HepG2 (cell line): ENCODE measurements at regions not wholly inside any gene's neighbourhood (a gene's known extent, or its start where the extent isn't known, plus 50 kb on each side); places are given as distances from the start of the nearest gene placed in this dataset.

Source experiments
- ATAC-seq: fragments of 200-7000 bp; cut with Tn5 transposase; 3 replicates; pipeline ENCODE4 v1.9.1; 2020; ENCODE audit warnings: mild to moderate bottlenecking, moderate library complexity
- BruUV-seq: library from RNA; stranded (reverse); fragments of 400-500 nt; replicated peaks from 2 replicates; lab custom pipeline; 2021; lab: Mats Ljungman, UMichigan
- CTCF ChIA-PET: fragments of 300-600 bp; formaldehyde crosslinking; extraction: SDS; loops from one replicate; lab custom pipeline; 2021; ENCODE audit warnings: low total read pairs, inconsistent platforms, low intra/inter-chr PET ratio; lab: Yijun Ruan, JAX
- POLR2A ChIA-PET: fragments of 350-600 bp; sonication (Branson Sonifier 250); formaldehyde crosslinking; loops from one replicate; lab custom pipeline; 2020; ENCODE audit warnings: antibody characterized with exemption, inconsistent platforms; lab: Yijun Ruan, JAX
- DNase-seq: peaks from one replicate; pipeline ENCODE4 v3.0.0-alpha.2; 2015; ENCODE audit warnings: low spot score
- FAIRE-seq: peaks from 3 replicates; lab custom pipeline; 2011; peaks lifted over from hg19 to GRCh38; lab: Jason Lieb, UNC
- H2AFZ ChIP-seq: one replicate; pipeline ENCODE4 v1.6.1; 2011; ENCODE audit warnings: low read length, inconsistent platforms
- H3K27ac ChIP-seq: fragments of 300-600 bp; 3 replicates; pipeline ENCODE4 v1.8.0; 2011; ENCODE audit warnings: mixed run types, mild to moderate bottlenecking, mixed read lengths, low read length, inconsistent platforms; ENCODE audit not compliant: insufficient read depth; ENCODE audit errors: extremely low read length
- H3K27me3 ChIP-seq, 2 experiments: fragments of 200-600 bp in 1 of 2; 2 replicates in 1 of 2; 3 replicates in 1 of 2; pipeline versions ENCODE4 v1.6.0 to v1.8.0; 2011; ENCODE audit warnings: low read length in 2 of 2, mild to moderate bottlenecking in 2 of 2, moderate library complexity in 2 of 2, inconsistent platforms in 1 of 2; ENCODE audit not compliant: insufficient read depth in 2 of 2, control insufficient read depth in 1 of 2
- H3K36me3 ChIP-seq, 2 experiments: fragments of 200-600 bp in 1 of 2; replicated peaks in 1 of 2; 2 replicates in 1 of 2; 3 replicates in 1 of 2; pipeline versions ENCODE4 v1.5.1 to v1.8.0; 2011; ENCODE audit warnings: low read length in 2 of 2, inconsistent platforms in 1 of 2; ENCODE audit not compliant: insufficient read depth in 2 of 2, control insufficient read depth in 1 of 2
- H3K4me1 ChIP-seq: 2 replicates; pipeline ENCODE4 v1.5.1; 2012; ENCODE audit warnings: low read length, inconsistent platforms; ENCODE audit not compliant: insufficient read depth
- H3K4me2 ChIP-seq: 2 replicates; pipeline ENCODE4 v1.6.0; 2011; ENCODE audit warnings: low read depth, low read length, inconsistent platforms
- H3K4me3 ChIP-seq, 3 experiments: fragments of 200-600 bp in 1 of 3; sonication (generic), shearing (Covaris generic) in 1 of 3; replicated peaks in 1 of 3; 2 replicates each; pipeline ENCODE4 v1.5.1; 2011 to 2016; ENCODE audit warnings: low read length in 3 of 3, inconsistent platforms in 2 of 3, low read depth in 2 of 3, mild to moderate bottlenecking in 2 of 3, control low read depth in 1 of 3, mixed read lengths in 1 of 3; ENCODE audit not compliant: insufficient read depth in 1 of 3
- H3K79me2 ChIP-seq: one replicate; pipeline ENCODE4 v1.6.1; 2011; ENCODE audit warnings: low read length, inconsistent platforms; ENCODE audit not compliant: insufficient read depth
- H3K9ac ChIP-seq: 2 replicates; pipeline ENCODE4 v1.6.0; 2011; ENCODE audit warnings: mild to moderate bottlenecking, low read depth, low read length, inconsistent platforms; ENCODE audit not compliant: insufficient read depth
- H3K9me3 ChIP-seq: 2 replicates; pipeline ENCODE4 v1.5.1; 2012; ENCODE audit warnings: mild to moderate bottlenecking, low read length
- H4K20me1 ChIP-seq: 2 replicates; pipeline ENCODE4 v1.6.0; 2011; ENCODE audit warnings: inconsistent platforms, mild to moderate bottlenecking, low read length, moderate library complexity; ENCODE audit not compliant: insufficient read depth
- CEBPB ChIP-seq: IDR thresholded peaks from 2 replicates; pipeline ENCODE4 v1.6.1; 2011; ENCODE audit warnings: low read depth, low read length, improper control_type of control experiment, borderline replicate concordance
- CREBL2 ChIP-seq: sonication (generic); formaldehyde crosslinking; IDR thresholded peaks from 2 replicates; pipeline ENCODE4 v1.8.1; 2023; ENCODE audit warnings: missing genetic modification reagents, mild to moderate bottlenecking, borderline replicate concordance
- FOXA1 ChIP-seq, 2 experiments: fragments of 450-650 bp in 1 of 2; sonication (generic) in 1 of 2; formaldehyde crosslinking in 1 of 2; IDR thresholded peaks; 2 replicates each; pipeline versions ENCODE4 v1.4.0 to v1.6.1; 2016 to 2020; ENCODE audit warnings: missing genetic modification reagents in 1 of 2
- HBP1 ChIP-seq: IDR thresholded peaks from 2 replicates; pipeline ENCODE4 v1.6.1; 2016; ENCODE audit warnings: low read depth, control low read depth
- KAT2B ChIP-seq: fragments of 150-350 bp; IDR thresholded peaks from 2 replicates; pipeline ENCODE4 v1.6.1; 2014; ENCODE audit warnings: low read depth, low read length, borderline replicate concordance
- MAF1 ChIP-seq: sonication (generic); formaldehyde crosslinking; IDR thresholded peaks from 2 replicates; pipeline ENCODE4 v1.5.0; 2020; ENCODE audit warnings: missing genetic modification reagents, borderline replicate concordance
- MAFF ChIP-seq: IDR thresholded peaks from 2 replicates; pipeline ENCODE4 v1.6.1; 2011; ENCODE audit warnings: low read depth, low read length, improper control_type of control experiment
- MAFK ChIP-seq, 2 experiments: IDR thresholded peaks in 1 of 2; conservative IDR thresholded peaks in 1 of 2; 2 replicates each; pipeline ENCODE4 v1.6.1; 2011; ENCODE audit warnings: improper control_type of control experiment in 2 of 2, low read length in 2 of 2
- NFATC3 ChIP-seq: sonication (generic); formaldehyde crosslinking; IDR thresholded peaks from 2 replicates; pipeline ENCODE4 v1.5.1; 2020; ENCODE audit warnings: mild to moderate bottlenecking, missing genetic modification reagents
- NFE2L1 ChIP-seq: sonication (generic); formaldehyde crosslinking; IDR thresholded peaks from 2 replicates; pipeline ENCODE4 v1.4.0; 2020; ENCODE audit warnings: missing genetic modification reagents, mild to moderate bottlenecking, borderline replicate concordance
- NR1H2 ChIP-seq: sonication (generic); formaldehyde crosslinking; IDR thresholded peaks from 2 replicates; pipeline ENCODE4 v1.8.1; 2022; ENCODE audit warnings: low read depth, missing genetic modification reagents, borderline replicate concordance
- RFXAP ChIP-seq: sonication (generic); formaldehyde crosslinking; IDR thresholded peaks from 2 replicates; pipeline ENCODE4 v1.4.0; 2020; ENCODE audit warnings: missing genetic modification reagents, borderline replicate concordance
- SRSF9 ChIP-seq: fragments of 200-400 bp; formaldehyde crosslinking; IDR thresholded peaks from 2 replicates; pipeline ENCODE4 v1.6.1; 2018; ENCODE audit warnings: borderline replicate concordance, mild to moderate bottlenecking, low read depth, low read length; ENCODE audit not compliant: insufficient read depth, poor library complexity, severe bottlenecking
- ZMYM2 ChIP-seq: sonication (generic); formaldehyde crosslinking; IDR thresholded peaks from 2 replicates; pipeline ENCODE4 v1.8.0; 2022; ENCODE audit warnings: mild to moderate bottlenecking, missing genetic modification reagents
- ZNF282 ChIP-seq: fragments of 450-650 bp; IDR thresholded peaks from 2 replicates; pipeline ENCODE4 v1.6.1; 2018; ENCODE audit not compliant: partially characterized antibody
- ZNF530 ChIP-seq: sonication (generic); formaldehyde crosslinking; IDR thresholded peaks from 2 replicates; pipeline ENCODE4 v1.5.0; 2020; ENCODE audit warnings: low read depth, mild to moderate bottlenecking, missing genetic modification reagents
- ZSCAN20 ChIP-seq: sonication (generic); formaldehyde crosslinking; IDR thresholded peaks from 2 replicates; pipeline ENCODE4 v1.4.0; 2020; ENCODE audit warnings: missing genetic modification reagents, mild to moderate bottlenecking, borderline replicate concordance
- WGBS: methylation state at CpG from one replicate; pipeline ENCODE4 v1.1.6; 2017; ENCODE audit warnings: low lambda C conversion rate; 5-methylcytosine and 5-hydroxymethylcytosine counted together
- in situ Hi-C: cut with HindIII; loops from 2 replicates; pipeline ENCODE4 v1.10.0; 2017; ENCODE audit warnings: low pct_unique_long_range_greater_than_20kb; ENCODE audit not compliant: extremely low pct_ligation_motif_present
- intact Hi-C: fragments of 100-400 bp; cut with micrococcal nuclease; formaldehyde crosslinking; loops from one replicate; pipeline ENCODE4 v1.10.0; 2022; ENCODE audit not compliant: unreplicated experiment
- TF ChIP-seq, protein P1 (sequence below): sonication (generic); formaldehyde crosslinking; conservative IDR thresholded peaks from 2 replicates; pipeline ENCODE4 v1.4.0; 2020; ENCODE audit warnings: missing genetic modification reagents

DNA sequence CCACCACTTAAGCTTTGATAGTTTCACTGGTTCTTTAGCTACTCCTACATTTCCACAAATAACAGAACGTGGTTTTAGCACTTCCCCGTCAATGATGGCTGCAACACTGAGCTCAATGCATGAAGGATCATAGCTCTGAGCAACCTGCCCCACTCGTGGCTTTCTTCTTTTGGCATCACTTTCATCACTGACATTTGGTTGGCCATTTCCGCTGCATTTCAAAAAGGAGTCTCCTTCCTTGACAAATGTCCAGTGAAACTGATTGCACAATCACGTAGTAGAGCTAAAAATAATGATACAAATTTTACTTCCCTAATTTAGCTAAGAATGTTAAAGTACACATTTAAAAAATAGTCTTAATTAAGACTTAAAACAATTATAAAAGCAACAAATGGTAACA lies 205.2 kb upstream of the HDAC4 start:
- ChIA-PET POLR2A (no interaction called here), CTCF (no interaction called here)
- no peak overlapping the region for H3K4me2 ChIP-seq
- TF ChIP-seq NR1H2, result no peak
- TF ChIP-seq HBP1 (CRISPR knock-in tag), result no peak
- TF ChIP-seq KAT2B, result no peak
- no peak for TF ChIP-seq ZNF530
- TF ChIP-seq CEBPB, result peak; percentile 90
- TF ChIP-seq ZMYM2 (CRISPR knock-in tag), result no peak
- TF ChIP-seq NFATC3 (CRISPR knock-in tag), result no peak
- TF ChIP-seq ZSCAN20, result no peak
- TF ChIP-seq SRSF9, result no peak
- no peak overlapping the region for H2AFZ ChIP-seq
- ATAC-seq (no peak), DNase-seq (no peak), FAIRE-seq (no peak)
- intact Hi-C loops, result no loop called here
- peaks cover 8 to 63% of the 10 kb centered on the region in 2 experiments; a peak in 3 of 5 replicates for H3K27me3 ChIP-seq
- H3K9me3 ChIP-seq, result no peaks in the 10 kb centered on the region
- H3K9ac ChIP-seq, result no peak overlapping the region
- no peaks in the 10 kb centered on the region for H3K79me2 ChIP-seq
- no TSS peak for BruUV-seq
- H4K20me1 ChIP-seq, result no peaks in the 10 kb centered on the region
- in situ Hi-C loops, result no loop called here
- no peaks in the 10 kb centered on the region for H3K36me3 ChIP-seq
- WGBS, result 22% methylated on average over 5 of the region's 5 CpGs
- no peaks in the 10 kb centered on the region for H3K4me1 ChIP-seq
- H3K27ac ChIP-seq, result no peak overlapping the region
- no peak overlapping the region for H3K4me3 ChIP-seq

DNA sequence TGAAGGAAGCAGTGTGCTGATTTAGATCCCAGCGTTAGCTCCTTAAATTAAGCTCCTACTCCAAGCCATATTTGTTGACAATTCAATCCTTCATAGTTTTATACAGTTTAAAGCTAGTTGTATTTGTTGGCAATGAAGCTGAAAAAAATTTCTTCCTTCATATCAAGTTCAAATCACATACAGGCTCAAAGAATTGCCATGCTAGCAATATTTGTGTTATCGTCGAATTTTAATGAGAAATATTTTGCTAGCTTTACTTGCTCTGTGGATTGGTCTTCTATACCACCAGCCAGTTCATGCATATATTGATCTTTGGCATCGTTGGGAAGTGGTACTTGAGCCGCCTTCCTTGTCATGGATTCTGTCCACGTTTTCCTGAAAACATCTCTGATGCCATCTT lies 204.6 kb upstream of the HDAC4 start:
- ATAC-seq (no peak), DNase-seq (no peak), FAIRE-seq (peak; percentile 8)
- Histone ChIP-seq H3K79me2 (no peaks in the 10 kb centered on the region), H3K4me3 (no peak overlapping the region), H3K27me3 (peaks cover 7 to 62% of the 10 kb centered on the region in 2 experiments; a peak in 3 of 5 replicates), H2AFZ (no peak overlapping the region), H3K27ac (no peak overlapping the region), H3K9ac (no peak overlapping the region), H3K9me3 (no peaks in the 10 kb centered on the region), H3K4me1 (no peaks in the 10 kb centered on the region), H3K36me3 (no peaks in the 10 kb centered on the region), H4K20me1 (no peaks in the 10 kb centered on the region), H3K4me2 (no peak overlapping the region)
- 32% methylated on average over 6 of the region's 6 CpGs for WGBS
- BruUV-seq, result no TSS peak
- in situ Hi-C loops, result no loop called here
- POLR2A ChIA-PET, result no interaction called here
- intact Hi-C loops, result no loop called here
- TF ChIP-seq FOXA1 (IDR thresholded peaks at IDR 0.05) (no peak), FOXA1 (CRISPR knock-in tag; IDR thresholded peaks at IDR 0.05) (no peak), ZNF282 (no peak), MAF1 (CRISPR knock-in tag) (no peak), MAFK (conservative IDR thresholded peaks at IDR 0.05 in 1 of 2, IDR thresholded peaks at IDR 0.05 in 1 of 2; ENCODE audit: low read length in 2 of 2) (peak; percentile 54 to 70), CREBL2 (CRISPR knock-in tag) (no peak), NFE2L1 (CRISPR knock-in tag) (no peak), RFXAP (no peak), MAFF (peak; percentile 64; the same call in 1 of the 2 replicates)
- TF ChIP-seq, protein P1, sequence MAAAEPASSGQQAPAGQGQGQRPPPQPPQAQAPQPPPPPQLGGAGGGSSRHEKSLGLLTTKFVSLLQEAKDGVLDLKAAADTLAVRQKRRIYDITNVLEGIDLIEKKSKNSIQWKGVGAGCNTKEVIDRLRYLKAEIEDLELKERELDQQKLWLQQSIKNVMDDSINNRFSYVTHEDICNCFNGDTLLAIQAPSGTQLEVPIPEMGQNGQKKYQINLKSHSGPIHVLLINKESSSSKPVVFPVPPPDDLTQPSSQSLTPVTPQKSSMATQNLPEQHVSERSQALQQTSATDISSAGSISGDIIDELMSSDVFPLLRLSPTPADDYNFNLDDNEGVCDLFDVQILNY (CRISPR knock-in tag), result no peak
- CTCF ChIA-PET, result no interaction called here
